ENCODE measurements at regions not wholly inside any gene's neighbourhood (a gene's known extent, or its start where the extent isn't known, plus 50 kb on each side); places are given as distances from the start of the nearest gene placed in this dataset.

- no peak for DNase-seq (ENCODE audit: low read depth in 4 of 4, low spot score in 3 of 4)
Measured at GRCh38 chr14:53896726-53897125, 59.9 kb downstream of the BMP4 start.

DNA sequence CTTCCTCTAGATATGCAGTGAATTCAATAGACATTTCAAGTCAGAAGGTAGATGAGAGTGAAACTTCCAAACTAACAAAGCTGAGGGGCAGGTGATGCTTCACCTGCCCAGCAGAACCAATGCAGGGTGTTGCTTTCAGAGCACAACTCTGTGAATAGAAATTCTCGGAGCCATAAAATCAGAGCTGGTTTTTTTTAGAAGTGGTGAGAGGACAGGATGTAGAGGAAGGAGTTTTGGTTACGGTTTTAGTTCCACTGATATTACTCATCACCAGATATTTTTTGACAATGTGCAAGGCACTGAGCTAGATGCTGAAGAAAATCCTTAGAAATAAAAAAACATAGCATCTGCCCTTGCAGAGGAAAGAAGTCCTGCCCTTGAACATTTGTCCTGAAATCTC lies 62.2 kb downstream of the BMP4 start:
- DNase-seq (ENCODE audit: low read depth in 4 of 4, low spot score in 3 of 4) = no peak

GRCh38 chr14:53893374-53893773 lies 63.3 kb downstream of the BMP4 start:
- no peak for DNase-seq (ENCODE audit: low read depth in 4 of 4, low spot score in 3 of 4)

GRCh38 chr14:53890611-53891101 lies 66.0 kb downstream of the BMP4 start:
- no peak for DNase-seq (ENCODE audit: low read depth in 4 of 4, low spot score in 3 of 4)

DNA sequence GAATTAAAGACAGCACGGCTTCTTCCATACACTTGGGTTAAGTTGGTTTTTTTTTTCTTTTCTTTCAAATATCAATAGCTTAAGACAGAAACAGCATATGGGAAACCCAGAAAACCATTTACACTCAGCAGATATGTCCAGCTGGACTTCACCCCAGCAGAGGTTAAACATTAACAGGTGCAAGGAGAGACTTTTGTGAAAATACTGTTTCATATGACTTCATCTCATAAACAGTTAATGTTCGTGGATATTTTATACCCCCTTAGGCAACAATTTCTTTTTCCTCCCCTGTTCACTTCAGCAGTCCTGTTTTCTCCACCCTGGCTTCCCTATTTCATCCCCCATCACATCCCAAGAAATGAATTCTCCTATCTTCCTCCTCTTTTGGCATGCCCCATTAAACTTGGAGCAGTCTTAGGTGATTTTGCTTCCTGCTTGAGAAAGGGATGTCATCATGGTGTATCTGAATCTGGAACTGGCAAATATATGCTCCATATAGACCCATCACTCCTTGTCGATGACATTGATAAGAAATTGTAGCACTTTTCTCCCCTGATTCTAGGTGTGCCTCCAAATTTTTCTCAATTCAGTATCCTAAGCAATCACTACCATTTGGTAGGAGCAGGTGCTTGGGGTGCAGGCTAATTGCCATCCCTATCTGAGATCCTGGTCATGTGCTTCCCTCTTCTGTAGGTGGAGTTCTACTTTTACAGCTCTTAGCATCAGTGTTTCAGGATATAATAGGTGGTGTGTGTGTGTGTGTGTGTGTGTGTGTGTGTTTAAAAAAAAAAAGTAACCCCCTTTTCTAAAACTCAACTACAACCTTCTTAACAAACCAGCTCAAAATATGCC lies 67.9 kb downstream of the BMP4 start:
- DNase-seq (ENCODE audit: low read depth in 4 of 4, low spot score in 3 of 4) = no peak

DNA sequence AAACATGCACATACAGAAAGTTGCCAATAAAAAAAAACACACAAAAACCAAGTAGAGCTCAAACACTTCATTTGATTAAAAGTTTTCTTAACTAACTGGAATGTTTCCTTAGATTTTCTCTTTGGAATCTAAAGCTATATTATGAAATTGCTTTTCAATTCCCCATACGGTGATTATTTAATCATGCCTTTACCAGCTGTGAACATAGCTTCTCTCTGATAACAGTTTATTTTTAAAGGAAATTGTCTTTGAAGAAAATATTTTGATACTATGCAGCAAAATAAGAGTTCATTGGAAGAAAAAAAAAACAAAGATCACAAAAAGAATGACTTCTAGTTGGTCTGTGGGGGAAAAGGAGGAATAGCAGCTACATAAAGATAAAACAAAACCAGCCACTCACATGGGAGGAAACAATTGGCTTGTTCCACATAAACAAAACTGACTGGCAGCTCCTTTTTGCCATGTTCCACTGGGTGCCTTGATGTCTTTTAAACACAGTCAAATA lies 71.4 kb downstream of the BMP4 start:
- no peak for DNase-seq (ENCODE audit: low read depth in 4 of 4, low spot score in 3 of 4)

- DNase-seq (ENCODE audit: low read depth in 4 of 4, low spot score in 3 of 4) = no peak
Measured at GRCh38 chr14:53884601-53885000, 72.0 kb downstream of the BMP4 start.

GRCh38 chr14:53883739-53884138 lies 72.9 kb downstream of the BMP4 start:
- DNase-seq (ENCODE audit: low read depth in 4 of 4, low spot score in 3 of 4) = no peak

DNA sequence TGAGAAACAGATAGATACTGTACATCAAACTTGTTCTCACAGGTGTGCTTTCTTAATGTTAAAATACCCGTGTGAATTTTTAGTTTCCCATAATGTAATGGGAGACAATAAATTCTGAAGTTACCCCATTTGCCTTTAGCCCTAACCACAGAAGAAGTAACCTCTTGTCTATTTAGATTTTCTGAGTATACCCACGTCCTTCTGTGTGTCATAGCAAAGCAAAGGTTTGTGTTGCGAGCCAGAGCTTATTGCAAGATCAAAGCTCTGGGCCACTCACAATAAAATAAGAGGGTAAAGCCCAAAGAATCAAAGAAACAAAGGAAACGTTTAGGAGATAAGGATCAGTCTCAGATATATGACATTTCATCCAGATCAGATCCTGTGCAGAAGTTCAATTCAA lies 73.9 kb downstream of the BMP4 start:
- no peak for DNase-seq (ENCODE audit: low read depth in 4 of 4, low spot score in 3 of 4)

- DNase-seq (ENCODE audit: low read depth in 4 of 4, low spot score in 3 of 4) = no peak
Measured at GRCh38 chr14:53881921-53882320, 74.7 kb downstream of the BMP4 start.

GRCh38 chr14:53881161-53881871 lies 75.3 kb downstream of the BMP4 start:
- DNase-seq (ENCODE audit: low read depth in 4 of 4, low spot score in 3 of 4) = no peak

DNA sequence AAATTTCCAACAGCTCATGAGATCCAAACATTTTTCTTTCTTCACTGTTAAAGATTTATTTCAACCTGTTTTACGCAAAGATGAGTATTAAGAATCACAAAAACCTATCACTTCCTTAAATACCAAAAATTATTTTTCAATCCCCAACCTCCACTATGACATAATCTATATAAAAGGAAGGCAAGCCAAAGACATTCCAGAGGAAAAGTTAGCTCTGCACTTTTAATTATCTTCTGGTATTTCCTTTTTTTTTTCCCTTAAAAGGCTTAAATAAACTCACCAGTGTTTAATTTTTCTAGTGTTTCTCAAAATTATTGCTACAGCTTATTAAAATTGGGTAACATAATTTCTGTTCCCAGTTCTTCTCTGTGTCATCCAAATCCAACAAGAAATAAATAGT lies 75.9 kb downstream of the BMP4 start:
- DNase-seq (ENCODE audit: low read depth in 4 of 4, low spot score in 3 of 4) = no peak

DNA sequence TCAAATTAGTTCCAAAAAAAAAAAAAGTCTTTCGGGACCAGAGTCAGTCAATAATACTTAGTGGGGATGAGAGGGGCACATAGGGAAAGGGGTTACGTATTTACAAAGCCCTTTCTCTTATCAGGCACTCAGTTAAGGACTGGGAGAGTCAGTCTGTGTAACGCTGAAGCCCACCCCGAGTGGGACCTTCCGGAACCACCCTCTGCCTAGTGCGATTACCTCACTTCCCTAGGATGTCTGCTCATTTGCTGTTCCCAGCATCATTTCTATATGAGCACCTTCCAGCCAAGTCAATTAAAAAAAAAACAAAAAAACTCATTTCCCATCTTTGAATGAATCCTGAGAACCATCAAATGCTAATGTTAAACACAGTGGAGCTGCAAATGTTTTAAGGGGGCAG lies 76.9 kb downstream of the BMP4 start:
- no peak for DNase-seq (ENCODE audit: low read depth in 4 of 4, low spot score in 3 of 4)

DNA sequence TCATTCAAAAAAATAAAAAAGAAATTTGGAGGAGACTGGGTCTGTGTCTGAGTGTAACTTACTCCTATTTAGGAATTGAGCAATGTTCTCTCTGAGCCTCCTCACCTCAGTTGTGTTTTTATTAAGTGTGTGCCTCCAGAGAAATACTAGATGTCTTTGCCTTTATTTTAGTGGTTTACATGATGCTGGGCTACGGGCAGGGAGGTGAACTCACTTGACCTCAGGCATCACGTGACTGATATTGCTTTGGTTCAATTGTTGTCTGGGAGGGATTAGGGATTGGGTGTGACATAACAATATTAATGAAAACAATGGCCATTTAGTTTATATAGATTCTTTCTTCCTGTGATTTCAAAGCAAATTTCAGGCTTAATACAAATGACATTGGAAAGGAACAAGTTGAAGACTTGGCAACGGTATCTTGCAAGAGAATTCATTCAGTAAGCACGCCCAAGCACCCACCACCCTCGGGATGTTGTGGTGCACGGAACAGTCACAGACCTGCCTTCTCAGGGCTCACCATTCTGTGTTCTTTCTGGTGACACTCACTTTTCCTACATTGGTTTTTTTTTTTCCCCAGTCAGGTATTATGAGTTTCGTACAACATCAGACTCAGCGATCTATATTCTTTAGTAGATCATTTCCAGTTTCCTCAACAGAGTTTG lies 77.5 kb downstream of the BMP4 start:
- DNase-seq (ENCODE audit: low read depth in 4 of 4, low spot score in 3 of 4) = no peak

- DNase-seq (ENCODE audit: low read depth in 4 of 4, low spot score in 3 of 4) = no peak
Measured at GRCh38 chr14:53875324-53875897, 81.2 kb downstream of the BMP4 start.

- DNase-seq (ENCODE audit: low read depth in 4 of 4, low spot score in 3 of 4) = no peak
Measured at GRCh38 chr14:53874704-53875103, 81.9 kb downstream of the BMP4 start.

DNA sequence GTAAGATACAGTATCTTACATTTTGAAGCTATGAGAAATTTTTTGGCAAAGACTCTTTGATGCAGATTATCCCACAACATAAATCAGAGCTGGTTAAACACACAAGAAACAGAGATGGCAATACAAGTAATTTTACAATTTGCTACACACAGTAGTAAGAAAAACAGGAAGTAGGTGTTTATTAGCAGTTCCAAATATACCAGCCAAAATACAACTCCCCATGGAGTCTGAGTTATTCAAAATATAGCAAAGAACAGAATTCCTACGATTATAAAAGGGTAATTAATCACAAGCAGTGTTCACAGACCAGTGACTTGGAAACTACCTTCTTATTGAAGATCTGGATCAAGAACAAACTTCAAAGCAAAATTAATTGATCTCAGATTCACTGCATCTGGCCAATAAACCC lies 83.9 kb downstream of the BMP4 start:
- DNase-seq (ENCODE audit: low read depth in 4 of 4, low spot score in 3 of 4) = no peak

DNA sequence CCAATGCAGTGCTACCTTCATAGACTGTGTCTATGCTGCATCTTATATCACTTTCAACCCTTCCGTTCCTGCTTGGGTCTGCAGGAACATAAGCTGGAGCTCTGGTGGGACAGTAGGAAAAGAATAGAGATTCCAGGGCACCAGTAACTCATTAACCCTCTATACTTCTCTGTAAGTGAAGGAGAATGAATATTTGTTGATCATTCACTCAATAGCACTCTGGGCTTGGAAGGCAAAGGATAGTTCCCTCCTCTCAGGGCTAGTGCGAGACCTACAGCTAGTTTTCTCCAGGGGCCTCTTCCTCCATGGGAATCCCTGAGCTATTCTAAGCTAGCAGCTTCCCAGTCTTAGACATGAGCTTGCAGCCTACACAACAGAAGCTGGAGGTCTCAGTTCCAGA lies 84.7 kb downstream of the BMP4 start:
- no peak for DNase-seq (ENCODE audit: low read depth in 4 of 4, low spot score in 3 of 4)

DNA sequence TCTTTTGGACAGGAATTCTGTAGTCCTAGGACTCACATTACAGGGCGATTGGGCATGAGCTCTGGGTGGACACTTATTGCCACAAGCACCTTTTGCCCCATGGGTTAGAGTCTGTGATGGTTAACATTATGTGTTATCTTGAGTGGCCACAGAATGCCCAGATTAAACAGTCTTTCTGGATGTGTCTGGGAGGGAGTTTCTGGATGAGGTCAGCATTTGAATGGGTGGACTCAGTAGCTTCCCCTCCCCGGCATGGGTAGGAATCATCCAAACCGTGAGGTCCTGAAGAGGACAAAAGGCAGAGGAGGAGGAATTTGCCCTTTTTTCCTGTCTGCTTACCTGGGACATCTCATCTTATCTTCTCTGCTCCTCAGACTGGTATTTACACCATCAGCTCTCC lies 85.6 kb downstream of the BMP4 start:
- no peak for DNase-seq (ENCODE audit: low read depth in 4 of 4, low spot score in 3 of 4)

- DNase-seq (ENCODE audit: low read depth in 4 of 4, low spot score in 3 of 4) = no peak
Measured at GRCh38 chr14:53865711-53866110, 90.9 kb downstream of the BMP4 start.

GRCh38 chr14:53861781-53862180 lies 94.8 kb downstream of the BMP4 start:
- no peak for DNase-seq (ENCODE audit: low read depth in 4 of 4, low spot score in 3 of 4)

Data from right renal pelvis (tissue), 4 donors.